GM20000 (cell line): ENCODE measurements at regions not wholly inside any gene's neighbourhood (a gene's known extent, or its start where the extent isn't known, plus 50 kb on each side); places are given as distances from the start of the nearest gene placed in this dataset.
A peak's percentile ranks its signal among the peaks of the same experiment; 100 is the strongest.

Experiments used
- DNase-seq: peaks from one replicate; pipeline ENCODE4 v3.0.0; 2012; ENCODE audit warnings: low spot score
- CTCF ChIP-seq: IDR thresholded peaks from 2 replicates; pipeline ENCODE4 v1.5.1; 2012; ENCODE audit warnings: mild to moderate bottlenecking, control low read depth; ENCODE audit errors: extremely low read depth, missing control alignments

GRCh38 chr16:85171004-85171758, 58.9 kb upstream of the CIBAR2 start:
- no peak for TF ChIP-seq CTCF
- no peak for DNase-seq

GRCh38 chr16:85171759-85172454, 59.6 kb upstream of the CIBAR2 start:
- no peak for TF ChIP-seq CTCF

GRCh38 chr16:85172455-85173145, 60.3 kb upstream of the CIBAR2 start:
- TF ChIP-seq CTCF = peak; percentile 27

More at GRCh38 chr16:85171759-85172454, 59.6 kb upstream of the CIBAR2 start:
- no peak for DNase-seq

GRCh38 chr16:85173146-85173980, 61.1 kb upstream of the CIBAR2 start:
- no peak for DNase-seq
- TF ChIP-seq CTCF = no peak

More at GRCh38 chr16:85172455-85173145, 60.3 kb upstream of the CIBAR2 start:
- DNase-seq = peak; percentile 56

- DNase-seq = no peak
- TF ChIP-seq CTCF = no peak
Observed at GRCh38 chr16:85173981-85174751, 61.9 kb upstream of the CIBAR2 start.

- no peak for TF ChIP-seq CTCF
- no peak for DNase-seq
Observed at GRCh38 chr16:85174871-85175723, 62.8 kb upstream of the CIBAR2 start.
